ENCODE measurements at regions not wholly inside any gene's neighbourhood (a gene's known extent, or its start where the extent isn't known, plus 50 kb on each side); places are given as distances from the start of the nearest gene placed in this dataset.

DNA sequence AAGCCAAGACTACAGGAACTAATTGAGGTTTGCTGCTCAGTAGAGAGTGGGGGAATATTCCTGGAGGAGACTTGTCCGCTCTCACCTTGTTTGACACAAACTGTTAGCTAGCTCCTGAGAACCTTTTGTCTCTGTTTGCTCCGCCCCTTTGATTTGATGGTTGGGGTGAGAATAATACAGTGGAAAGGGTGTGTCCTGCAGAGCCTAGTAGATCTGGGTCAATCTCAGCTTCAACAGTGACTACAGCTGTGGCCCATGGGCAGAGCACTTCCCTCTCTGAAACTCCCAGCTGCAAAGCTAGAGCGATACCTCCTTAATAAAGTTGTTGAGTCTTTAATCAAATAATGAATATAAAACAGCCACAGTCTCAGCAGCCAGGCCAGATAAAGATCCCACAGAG is 576.7 kb downstream of the DIAPH3 start:
- TF ChIP-seq, protein P1, sequence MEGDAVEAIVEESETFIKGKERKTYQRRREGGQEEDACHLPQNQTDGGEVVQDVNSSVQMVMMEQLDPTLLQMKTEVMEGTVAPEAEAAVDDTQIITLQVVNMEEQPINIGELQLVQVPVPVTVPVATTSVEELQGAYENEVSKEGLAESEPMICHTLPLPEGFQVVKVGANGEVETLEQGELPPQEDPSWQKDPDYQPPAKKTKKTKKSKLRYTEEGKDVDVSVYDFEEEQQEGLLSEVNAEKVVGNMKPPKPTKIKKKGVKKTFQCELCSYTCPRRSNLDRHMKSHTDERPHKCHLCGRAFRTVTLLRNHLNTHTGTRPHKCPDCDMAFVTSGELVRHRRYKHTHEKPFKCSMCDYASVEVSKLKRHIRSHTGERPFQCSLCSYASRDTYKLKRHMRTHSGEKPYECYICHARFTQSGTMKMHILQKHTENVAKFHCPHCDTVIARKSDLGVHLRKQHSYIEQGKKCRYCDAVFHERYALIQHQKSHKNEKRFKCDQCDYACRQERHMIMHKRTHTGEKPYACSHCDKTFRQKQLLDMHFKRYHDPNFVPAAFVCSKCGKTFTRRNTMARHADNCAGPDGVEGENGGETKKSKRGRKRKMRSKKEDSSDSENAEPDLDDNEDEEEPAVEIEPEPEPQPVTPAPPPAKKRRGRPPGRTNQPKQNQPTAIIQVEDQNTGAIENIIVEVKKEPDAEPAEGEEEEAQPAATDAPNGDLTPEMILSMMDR (IDR thresholded peaks at IDR 0.05): no peak
- TF ChIP-seq POLR2AphosphoS5 (IDR thresholded peaks at IDR 0.05): no peak
- TF ChIP-seq POLR2A (IDR thresholded peaks at IDR 0.05): no peak

Data from sigmoid colon (tissue), 4 donors.